ENCODE measurements at regions not wholly inside any gene's neighbourhood (a gene's known extent, or its start where the extent isn't known, plus 50 kb on each side); places are given as distances from the start of the nearest gene placed in this dataset.

DNA sequence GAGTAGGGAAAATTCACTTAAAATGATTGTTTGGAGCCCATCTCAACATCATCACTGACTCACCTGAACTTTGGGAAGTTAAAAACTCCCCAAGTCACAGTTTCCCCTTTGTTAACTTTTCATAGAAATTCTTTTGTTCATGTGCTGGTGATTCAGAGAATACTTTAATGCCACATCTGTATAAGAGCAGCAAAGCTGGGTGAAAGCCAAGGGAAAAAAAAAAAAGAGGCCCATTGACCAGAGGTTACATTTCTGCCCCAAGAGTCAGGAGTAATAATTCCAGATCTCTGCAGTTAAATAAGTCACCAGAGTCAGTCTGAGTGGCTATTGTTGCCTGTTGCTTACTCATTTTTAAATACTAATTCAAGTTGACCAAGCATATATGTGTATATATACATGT lies 136.4 kb upstream of the LGR5 start:
- BruUV-seq (replicated peaks): no TSS peak
- Histone ChIP-seq H2BK5ac (ENCODE audit: low read depth, low read length, poor library complexity, severe bottlenecking) (no peak overlapping the region), H3K14ac (replicated peaks; ENCODE audit: low read depth, low read length) (no peak overlapping the region), H4K8ac (ENCODE audit: low read depth in 2 of 2, low read length in 2 of 2) (no peak overlapping the region), H4K20me1 (ENCODE audit: insufficient read depth, low read length) (no peaks in the 10 kb centered on the region), H3K56ac (ENCODE audit: extremely low read depth, insufficient read depth, low read length) (no peak overlapping the region), H3K79me1 (ENCODE audit: low read depth in 1 of 2, low read length in 2 of 2) (no peaks in the 10 kb centered on the region), H3K4me3 (ENCODE audit: insufficient read depth, low read depth, low read length) (no peak overlapping the region), H2BK120ac (ENCODE audit: low read depth, low read length) (no peak overlapping the region), H3K9me1 (ENCODE audit: insufficient read depth, low read length) (no peaks in the 10 kb centered on the region), H3K18ac (ENCODE audit: low read depth, low read length) (no peak overlapping the region), H4K5ac (ENCODE audit: low read depth, low read length) (no peak overlapping the region), H2AFZ (replicated peaks; ENCODE audit: low read length, poor library complexity) (no peak overlapping the region), H3K36me3 (ENCODE audit: control insufficient read depth, insufficient read depth, low read length) (no peaks in the 10 kb centered on the region), H3K9ac (ENCODE audit: low read depth, low read length) (no peak overlapping the region), H2AK9ac (replicated peaks; ENCODE audit: low read depth, low read length, poor library complexity) (no peak overlapping the region), H3K4ac (ENCODE audit: low read depth, low read length) (no peak overlapping the region), H2BK20ac (ENCODE audit: low read depth, low read length) (no peak overlapping the region), H3K27me3 (ENCODE audit: control insufficient read depth, insufficient read depth, low read length) (no peaks in the 10 kb centered on the region), H3K23ac (ENCODE audit: low read depth, low read length) (no peak overlapping the region), H3K4me2 (ENCODE audit: low read depth, low read length) (no peak overlapping the region), H2BK15ac (ENCODE audit: low read depth, low read length) (no peak overlapping the region), H2AK5ac (ENCODE audit: low read depth, low read length) (no peak overlapping the region), H3K9me3 (ENCODE audit: control insufficient read depth, insufficient read depth, low read length) (no peaks in the 10 kb centered on the region; the same call in 1 of the 2 replicates), H4K91ac (ENCODE audit: insufficient read depth, low read depth, low read length) (no peak overlapping the region), H3K4me1 (ENCODE audit: control insufficient read depth, insufficient read depth, low read length) (no peaks in the 10 kb centered on the region), H3K27ac (ENCODE audit: insufficient read depth, low read length) (no peak overlapping the region)
- ChIA-PET POLR2A (ENCODE audit: unreplicated experiment) (no interaction called here), CTCF (no interaction called here)
- dilution Hi-C loops (cut with HindIII; ENCODE audit: low sequenced_read_pairs, unreplicated experiment) (no loop called here), in situ Hi-C loops (cut with MboI; ENCODE audit: low sequenced_read_pairs) (no loop called here), intact Hi-C loops (cut with micrococcal nuclease) (no loop called here)
- no peak for ATAC-seq (ENCODE audit: low read depth)
- DNase-seq: no peak
- TF ChIP-seq SMC3 (IDR thresholded peaks at IDR 0.05; ENCODE audit: low read depth, low read length) (no peak), MXI1 (IDR thresholded peaks at IDR 0.05; ENCODE audit: borderline replicate concordance, low read depth, low read length) (no peak), RFX5 (IDR thresholded peaks at IDR 0.05; ENCODE audit: low read depth, low read length) (no peak), BHLHE40 (IDR thresholded peaks at IDR 0.05; ENCODE audit: low read depth, low read length) (no peak)
- TF ChIP-seq, protein P1, sequence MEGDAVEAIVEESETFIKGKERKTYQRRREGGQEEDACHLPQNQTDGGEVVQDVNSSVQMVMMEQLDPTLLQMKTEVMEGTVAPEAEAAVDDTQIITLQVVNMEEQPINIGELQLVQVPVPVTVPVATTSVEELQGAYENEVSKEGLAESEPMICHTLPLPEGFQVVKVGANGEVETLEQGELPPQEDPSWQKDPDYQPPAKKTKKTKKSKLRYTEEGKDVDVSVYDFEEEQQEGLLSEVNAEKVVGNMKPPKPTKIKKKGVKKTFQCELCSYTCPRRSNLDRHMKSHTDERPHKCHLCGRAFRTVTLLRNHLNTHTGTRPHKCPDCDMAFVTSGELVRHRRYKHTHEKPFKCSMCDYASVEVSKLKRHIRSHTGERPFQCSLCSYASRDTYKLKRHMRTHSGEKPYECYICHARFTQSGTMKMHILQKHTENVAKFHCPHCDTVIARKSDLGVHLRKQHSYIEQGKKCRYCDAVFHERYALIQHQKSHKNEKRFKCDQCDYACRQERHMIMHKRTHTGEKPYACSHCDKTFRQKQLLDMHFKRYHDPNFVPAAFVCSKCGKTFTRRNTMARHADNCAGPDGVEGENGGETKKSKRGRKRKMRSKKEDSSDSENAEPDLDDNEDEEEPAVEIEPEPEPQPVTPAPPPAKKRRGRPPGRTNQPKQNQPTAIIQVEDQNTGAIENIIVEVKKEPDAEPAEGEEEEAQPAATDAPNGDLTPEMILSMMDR (conservative IDR thresholded peaks at IDR 0.05; ENCODE audit: low read depth, low read length): no peak

Measured in IMR-90 (cell line).